Endothelial cell of umbilical vein (primary cell): ENCODE measurements at regions not wholly inside any gene's neighbourhood (a gene's known extent, or its start where the extent isn't known, plus 50 kb on each side); places are given as distances from the start of the nearest gene placed in this dataset.

Experiments used
- CTCF ChIP-seq, 2 donors: IDR thresholded peaks; 1 replicate in 1 of 2; 2 replicates in 1 of 2; pipeline ENCODE4 v1.5.1; 2011; ENCODE audit warnings: low read length in 2 of 2, mild to moderate bottlenecking in 2 of 2, moderate library complexity in 2 of 2, control low read depth in 1 of 2, inconsistent platforms in 1 of 2, low read depth in 1 of 2; ENCODE audit not compliant: insufficient read depth in 1 of 2; ENCODE audit errors: extremely low read depth in 1 of 2
- EZH2 ChIP-seq: IDR thresholded peaks from 2 replicates; pipeline ENCODE4 v1.6.1; 2012; ENCODE audit warnings: borderline replicate concordance, low read depth, mild to moderate bottlenecking, moderate library complexity, low read length, inconsistent platforms; ENCODE audit not compliant: severe bottlenecking
- FOS ChIP-seq: IDR thresholded peaks from 2 replicates; pipeline ENCODE4 v1.6.1; 2011; ENCODE audit warnings: mild to moderate bottlenecking, low read length, moderate library complexity, borderline replicate concordance; ENCODE audit not compliant: insufficient read depth
- JUN ChIP-seq: IDR thresholded peaks from 2 replicates; pipeline ENCODE4 v1.6.1; 2011; ENCODE audit warnings: borderline replicate concordance, low read depth; ENCODE audit not compliant: insufficient read length, insufficient read depth
- MAX ChIP-seq: IDR thresholded peaks from 2 replicates; pipeline ENCODE4 v1.6.1; 2011; ENCODE audit not compliant: insufficient read depth, insufficient read length
- MYC ChIP-seq: IDR thresholded peaks from one replicate; pipeline ENCODE4 v1.6.1; 2011; ENCODE audit warnings: mild to moderate bottlenecking, low read depth, low read length
- POLR2A ChIP-seq: IDR thresholded peaks from 2 replicates; pipeline ENCODE4 v1.6.1; 2012; ENCODE audit warnings: low read depth, mild to moderate bottlenecking, control low read depth, low read length
- POLR2AphosphoS5 ChIP-seq: IDR thresholded peaks from 2 replicates; pipeline ENCODE4 v1.6.1; 2012; ENCODE audit warnings: low read depth, mild to moderate bottlenecking, control low read depth, low read length, moderate library complexity; ENCODE audit not compliant: insufficient read depth

GRCh38 chr5:120843390-120843980 lies 379.4 kb downstream of the PRR16 start:
- TF ChIP-seq CTCF (IDR thresholded peaks at IDR 0.05; ENCODE audit: extremely low read depth in 1 of 2, insufficient read depth in 1 of 2, low read depth in 1 of 2, low read length in 2 of 2), result no peak
- no peak for TF ChIP-seq POLR2A
- TF ChIP-seq FOS, result no peak
- TF ChIP-seq POLR2AphosphoS5, result no peak
- TF ChIP-seq JUN, result no peak
- no peak for TF ChIP-seq MAX
- TF ChIP-seq MYC, result no peak
- no peak for TF ChIP-seq EZH2
